H1 (cell line): ENCODE measurements at regions not wholly inside any gene's neighbourhood (a gene's known extent, or its start where the extent isn't known, plus 50 kb on each side); places are given as distances from the start of the nearest gene placed in this dataset.

ENCODE experiments used
- CTCF ChIA-PET: fragments of 300-600 bp; sonication (Branson Sonifier 250); formaldehyde crosslinking; loops from one replicate; lab custom pipeline; 2021; ENCODE audit not compliant: partially characterized antibody; lab: Charles Lee
- POLR2A ChIA-PET: fragments of 300-600 bp; sonication (Branson Sonifier 250); formaldehyde crosslinking; loops from one replicate; lab custom pipeline; 2021; ENCODE audit warnings: inconsistent platforms; ENCODE audit not compliant: partially characterized antibody; lab: Charles Lee
- DNase-seq, 2 experiments: peaks; one replicate each; pipeline versions ENCODE4 v3.0.0 to v3.0.0-alpha.2; 2010 to 2022; ENCODE audit warnings: low spot score in 2 of 2, low read depth in 1 of 2, mixed read lengths in 1 of 2
- FAIRE-seq: peaks from 2 replicates; lab custom pipeline; 2011; peaks lifted over from hg19 to GRCh38; lab: Jason Lieb, UNC
- H2AFZ ChIP-seq: 2 replicates; pipeline ENCODE4 v1.8.1; 2012; ENCODE audit warnings: low read length, inconsistent platforms
- H2AK5ac ChIP-seq: 2 replicates; pipeline ENCODE4 v1.6.1; 2013; ENCODE audit warnings: low read depth, low read length
- H2BK120ac ChIP-seq: replicated peaks from 2 replicates; pipeline ENCODE3; 2013; ENCODE audit warnings: low read depth, low read length, inconsistent platforms
- H2BK12ac ChIP-seq: 2 replicates; pipeline ENCODE4 v1.6.1; 2013; ENCODE audit warnings: low read depth, low read length
- H2BK15ac ChIP-seq: 2 replicates; pipeline ENCODE4 v1.6.1; 2013; ENCODE audit warnings: low read length
- H2BK20ac ChIP-seq: 2 replicates; pipeline ENCODE4 v1.6.1; 2013; ENCODE audit warnings: low read length
- H2BK5ac ChIP-seq: 2 replicates; pipeline ENCODE4 v1.6.1; 2013; ENCODE audit warnings: low read depth, low read length
- H3K14ac ChIP-seq: 2 replicates; pipeline ENCODE4 v1.6.1; 2013; ENCODE audit warnings: inconsistent platforms; ENCODE audit not compliant: insufficient read length
- H3K18ac ChIP-seq: 2 replicates; pipeline ENCODE4 v1.6.1; 2013; ENCODE audit warnings: low read length; ENCODE audit errors: extremely low read depth
- H3K23ac ChIP-seq: 2 replicates; pipeline ENCODE4 v1.6.1; 2013; ENCODE audit warnings: inconsistent platforms; ENCODE audit not compliant: insufficient read length
- H3K23me2 ChIP-seq: 2 replicates; pipeline ENCODE4 v1.6.1; 2013; ENCODE audit warnings: low read depth, low read length
- H3K27ac ChIP-seq: 2 replicates; pipeline ENCODE4 v1.6.1; 2011; ENCODE audit warnings: low read depth, low read length, inconsistent platforms
- H3K27me3 ChIP-seq, 4 experiments: replicated peaks in 1 of 4; 1 replicate in 1 of 4; 2 replicates in 3 of 4; pipeline versions ENCODE4 v1.6.1 to v1.8.1; 2011 to 2013; ENCODE audit warnings: low read length in 3 of 4, mild to moderate bottlenecking in 3 of 4, inconsistent platforms in 2 of 4, mixed read lengths in 2 of 4, moderate library complexity in 1 of 4; ENCODE audit not compliant: control insufficient read depth in 3 of 4, insufficient read depth in 3 of 4; ENCODE audit errors: extremely low read depth in 1 of 4
- H3K36me3 ChIP-seq, 4 experiments: 2 replicates each; pipeline versions ENCODE4 v1.6.1 to v1.8.1; 2011 to 2013; ENCODE audit warnings: mild to moderate bottlenecking in 4 of 4, low read length in 3 of 4, moderate library complexity in 2 of 4, control low read depth in 1 of 4, inconsistent platforms in 1 of 4; ENCODE audit not compliant: insufficient read depth in 4 of 4, control insufficient read depth in 2 of 4
- H3K4ac ChIP-seq: replicated peaks from 2 replicates; pipeline ENCODE3; 2013; ENCODE audit warnings: low read length, low read depth, mixed read lengths, inconsistent platforms; ENCODE audit not compliant: insufficient read length
- H3K4me1 ChIP-seq, 4 experiments: replicated peaks in 1 of 4; 1 replicate in 1 of 4; 2 replicates in 3 of 4; pipeline versions ENCODE4 v1.6.1 to v1.8.1; 2011 to 2013; ENCODE audit warnings: low read length in 3 of 4, inconsistent platforms in 2 of 4, mixed read lengths in 1 of 4; ENCODE audit not compliant: insufficient read depth in 4 of 4, control insufficient read depth in 3 of 4
- H3K4me2 ChIP-seq, 2 experiments: 2 replicates each; pipeline versions ENCODE4 v1.6.1 to v1.8.1; 2011 to 2013; ENCODE audit warnings: low read depth in 2 of 2, low read length in 2 of 2, control low read depth in 1 of 2, inconsistent platforms in 1 of 2, mild to moderate bottlenecking in 1 of 2; ENCODE audit not compliant: insufficient read depth in 1 of 2
- H3K4me3 ChIP-seq, 4 experiments: fragments of 200-600, 300-600 bp in 1 of 4; sonication (generic), shearing (Covaris generic), sonication (Bioruptor Twin) in 1 of 4; 2 replicates each; pipeline versions ENCODE4 v1.5.1 to v1.8.1; 2011 to 2016; ENCODE audit warnings: low read length in 4 of 4, low read depth in 3 of 4, control low read depth in 2 of 4, inconsistent platforms in 2 of 4, mild to moderate bottlenecking in 2 of 4, mixed read lengths in 1 of 4, moderate library complexity in 1 of 4; ENCODE audit not compliant: insufficient read depth in 2 of 4; ENCODE audit errors: extremely low read depth in 1 of 4
- H3K56ac ChIP-seq: replicated peaks from 2 replicates; pipeline ENCODE3; 2013; ENCODE audit warnings: low read depth, mild to moderate bottlenecking, mixed read lengths, low read length, inconsistent platforms; ENCODE audit not compliant: insufficient read length
- H3K79me1 ChIP-seq: 2 replicates; pipeline ENCODE4 v1.6.1; 2013; ENCODE audit warnings: low read depth, low read length, control low read depth
- H3K79me2 ChIP-seq, 2 experiments: 2 replicates each; pipeline versions ENCODE4 v1.6.1 to v1.8.1; 2012 to 2013; ENCODE audit warnings: low read length in 2 of 2, mild to moderate bottlenecking in 2 of 2, inconsistent platforms in 1 of 2; ENCODE audit not compliant: insufficient read depth in 2 of 2, control insufficient read depth in 1 of 2
- H3K9ac ChIP-seq, 4 experiments: replicated peaks in 1 of 4; 1 replicate in 1 of 4; 2 replicates in 3 of 4; pipeline versions ENCODE4 v1.6.1 to v1.8.1; 2011 to 2013; ENCODE audit warnings: low read depth in 3 of 4, low read length in 3 of 4, control low read depth in 2 of 4, mild to moderate bottlenecking in 2 of 4, moderate library complexity in 2 of 4, inconsistent platforms in 1 of 4; ENCODE audit errors: extremely low read depth in 1 of 4
- H3K9me3 ChIP-seq, 2 experiments: 2 replicates each; pipeline versions ENCODE4 v1.6.1 to v1.8.1; 2012 to 2013; ENCODE audit warnings: mild to moderate bottlenecking in 2 of 2, moderate library complexity in 2 of 2, control low read depth in 1 of 2, inconsistent platforms in 1 of 2, low read depth in 1 of 2, low read length in 1 of 2, mixed read lengths in 1 of 2; ENCODE audit not compliant: insufficient read depth in 2 of 2
- H4K20me1 ChIP-seq, 2 experiments: replicated peaks in 1 of 2; 2 replicates each; pipeline versions ENCODE3 to v1.8.1; 2011 to 2013; ENCODE audit warnings: inconsistent platforms in 2 of 2, low read length in 2 of 2, mild to moderate bottlenecking in 1 of 2; ENCODE audit not compliant: insufficient read depth in 2 of 2, control insufficient read depth in 1 of 2
- H4K5ac ChIP-seq: 2 replicates; pipeline ENCODE4 v1.6.1; 2013; ENCODE audit warnings: low read length, low read depth, mixed read lengths, inconsistent platforms; ENCODE audit not compliant: insufficient read length
- H4K8ac ChIP-seq: 2 replicates; pipeline ENCODE4 v1.8.0; 2013; ENCODE audit warnings: mild to moderate bottlenecking, moderate library complexity, low read length, inconsistent platforms; ENCODE audit not compliant: insufficient read depth; ENCODE audit errors: extremely low read depth
- H4K91ac ChIP-seq: replicated peaks from 2 replicates; pipeline ENCODE3; 2013; ENCODE audit warnings: low read length, mixed read lengths, inconsistent platforms; ENCODE audit not compliant: insufficient read length
- CTBP2 ChIP-seq: IDR thresholded peaks from 2 replicates; pipeline ENCODE4 v1.7.0; 2011; ENCODE audit warnings: borderline replicate concordance, mild to moderate bottlenecking, moderate library complexity, mixed read lengths, low read length; ENCODE audit not compliant: insufficient read depth, insufficient read length
- EGR1 ChIP-seq: IDR thresholded peaks from 2 replicates; pipeline ENCODE4 v1.6.1; 2011; ENCODE audit warnings: low read depth, low read length, borderline replicate concordance
- WGBS, 2 experiments: shearing (Covaris generic) in 1 of 2; methylation state at CpG; one replicate each; pipeline versions ENCODE4 v1.1.6 to v1.1.7; 2013 to 2015; ENCODE audit warnings: low lambda C conversion rate in 2 of 2, mixed read lengths in 2 of 2, inconsistent platforms in 1 of 2, low coverage in 1 of 2, missing lambda C conversion rate in 1 of 2; ENCODE audit not compliant: insufficient replicate concordance in 2 of 2, insufficient coverage in 1 of 2, insufficient read length in 1 of 2; ENCODE audit errors: extremely low coverage in 1 of 2, missing lambda C conversion rate in 1 of 2; 5-methylcytosine and 5-hydroxymethylcytosine counted together
- TF ChIP-seq, protein P1 (sequence below): IDR thresholded peaks from 2 replicates; pipeline ENCODE4 v1.6.1; 2012; ENCODE audit warnings: low read length, inconsistent platforms

GRCh38 chr15:97406841-97407240 is 553.7 kb upstream of the ARRDC4 start:
- Histone ChIP-seq H3K27ac (no peak overlapping the region), H3K23ac (no peak overlapping the region), H3K27me3 (no peaks in the 10 kb centered on the region), H3K14ac (no peak overlapping the region), H4K91ac (no peak overlapping the region), H3K4me1 (no peaks in the 10 kb centered on the region), H3K4ac (no peak overlapping the region), H3K9ac (no peak overlapping the region), H2BK15ac (no peak overlapping the region), H3K79me1 (peaks cover 4% of the 10 kb centered on the region; the same call in 1 of the 2 replicates), H4K8ac (no peak overlapping the region), H3K79me2 (no peaks in the 10 kb centered on the region), H4K5ac (no peak overlapping the region), H2AFZ (no peak overlapping the region), H3K18ac (no peak overlapping the region), H2BK12ac (no peak overlapping the region), H3K9me3 (no peaks in the 10 kb centered on the region), H3K36me3 (no peaks in the 10 kb centered on the region), H2BK120ac (no peak overlapping the region), H2AK5ac (no peak overlapping the region), H3K56ac (no peak overlapping the region), H2BK20ac (no peak overlapping the region), H3K4me2 (no peak overlapping the region), H2BK5ac (no peak overlapping the region), H4K20me1 (no peaks in the 10 kb centered on the region), H3K4me3 (no peak overlapping the region), H3K23me2 (no peaks in the 10 kb centered on the region)
- ChIA-PET POLR2A (no interaction called here), CTCF (no interaction called here)
- DNase-seq: no peak
- 90% methylated on average over 2 of the region's 2 CpGs; no CpG with 5 or more reads in 1 of the 2 experiments for WGBS, 2 experiments
- TF ChIP-seq CTBP2 (no peak), EGR1 (no peak)
- TF ChIP-seq, protein P1, sequence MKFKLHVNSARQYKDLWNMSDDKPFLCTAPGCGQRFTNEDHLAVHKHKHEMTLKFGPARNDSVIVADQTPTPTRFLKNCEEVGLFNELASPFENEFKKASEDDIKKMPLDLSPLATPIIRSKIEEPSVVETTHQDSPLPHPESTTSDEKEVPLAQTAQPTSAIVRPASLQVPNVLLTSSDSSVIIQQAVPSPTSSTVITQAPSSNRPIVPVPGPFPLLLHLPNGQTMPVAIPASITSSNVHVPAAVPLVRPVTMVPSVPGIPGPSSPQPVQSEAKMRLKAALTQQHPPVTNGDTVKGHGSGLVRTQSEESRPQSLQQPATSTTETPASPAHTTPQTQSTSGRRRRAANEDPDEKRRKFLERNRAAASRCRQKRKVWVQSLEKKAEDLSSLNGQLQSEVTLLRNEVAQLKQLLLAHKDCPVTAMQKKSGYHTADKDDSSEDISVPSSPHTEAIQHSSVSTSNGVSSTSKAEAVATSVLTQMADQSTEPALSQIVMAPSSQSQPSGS: no peak
- FAIRE-seq: no peak
